ENCODE measurements at regions not wholly inside any gene's neighbourhood (a gene's known extent, or its start where the extent isn't known, plus 50 kb on each side); places are given as distances from the start of the nearest gene placed in this dataset.

GRCh38 chr16:16923479-16923878 is 544.5 kb downstream of the NPIPA7 start:
- TF ChIP-seq CTCF (IDR thresholded peaks at IDR 0.05; ENCODE audit: borderline replicate concordance, extremely low read depth, low read length, poor library complexity, severe bottlenecking), result no peak
- no peak for TF ChIP-seq EZH2 (IDR thresholded peaks at IDR 0.05; ENCODE audit: borderline replicate concordance, low read depth, low read length, severe bottlenecking)

All from DND-41 (cell line).